Liver (tissue), 3 donors: ENCODE measurements at regions not wholly inside any gene's neighbourhood (a gene's known extent, or its start where the extent isn't known, plus 50 kb on each side); places are given as distances from the start of the nearest gene placed in this dataset.

Experiments
- ATF3 ChIP-seq: IDR thresholded peaks from 2 replicates; pipeline ENCODE4 v1.6.1; 2016; ENCODE audit warnings: antibody characterized with exemption
- CTCF ChIP-seq: fragments of 150-350 bp; IDR thresholded peaks from 2 replicates; pipeline ENCODE4 v1.5.1; 2017; ENCODE audit warnings: improper control_type of control experiment, low read depth, low read length; ENCODE audit not compliant: missing input control
- EGR1 ChIP-seq, 2 donors: IDR thresholded peaks; 2 replicates each; pipeline ENCODE4 v1.6.1; 2016 to 2018; ENCODE audit warnings: antibody characterized with exemption in 2 of 2, low read depth in 2 of 2
- GABPA ChIP-seq, 2 donors: IDR thresholded peaks in 1 of 2; conservative IDR thresholded peaks in 1 of 2; 2 replicates each; pipeline ENCODE4 v1.6.1; 2016; ENCODE audit warnings: antibody characterized with exemption in 2 of 2, mild to moderate bottlenecking in 1 of 2, moderate library complexity in 1 of 2
- MAX ChIP-seq: IDR thresholded peaks from 2 replicates; pipeline ENCODE4 v1.6.1; 2016; ENCODE audit warnings: antibody characterized with exemption
- RAD21 ChIP-seq, 2 donors: IDR thresholded peaks; 2 replicates each; pipeline ENCODE4 v1.6.1; 2016; ENCODE audit warnings: antibody characterized with exemption in 2 of 2, mild to moderate bottlenecking in 2 of 2
- SP1 ChIP-seq: IDR thresholded peaks from 2 replicates; pipeline ENCODE4 v1.6.1; 2018; ENCODE audit warnings: antibody characterized with exemption, mild to moderate bottlenecking
- YY1 ChIP-seq: IDR thresholded peaks from 2 replicates; pipeline ENCODE4 v1.6.1; 2016; ENCODE audit warnings: antibody characterized with exemption, mild to moderate bottlenecking
- ZBTB33 ChIP-seq: IDR thresholded peaks from 2 replicates; pipeline ENCODE4 v1.6.1; 2016; ENCODE audit warnings: antibody characterized with exemption
- donor health status: healthy.
- donor health status: healthy.

GRCh38 chr3:25294169-25294805 lies 133.8 kb upstream of the RARB start:
- TF ChIP-seq CTCF (no peak), MAX (no peak), EGR1 (IDR thresholded peaks at IDR 0.05; ENCODE audit: low read depth in 2 of 2) (no peak), SP1 (no peak), ATF3 (no peak), GABPA (IDR thresholded peaks at IDR 0.05 in 1 of 2, conservative IDR thresholded peaks at IDR 0.05 in 1 of 2) (no peak), RAD21 (IDR thresholded peaks at IDR 0.05) (no peak), YY1 (no peak), ZBTB33 (no peak)
